Muscle of arm (tissue), 1 donor: ENCODE measurements at regions not wholly inside any gene's neighbourhood (a gene's known extent, or its start where the extent isn't known, plus 50 kb on each side); places are given as distances from the start of the nearest gene placed in this dataset.
"Not testable (repeated sequence)": the region's sequence is repeated elsewhere in the genome, so short reads cannot be mapped to it uniquely, and the experiment has no call there.

Experiments
- DNase-seq: peaks from one replicate; pipeline ENCODE4 v3.0.0-alpha.2; 2013

- no peak for DNase-seq
These were observed 184.3 kb downstream of the IGLL1 start for GRCh38 chr22:23395530-23396361.

DNA sequence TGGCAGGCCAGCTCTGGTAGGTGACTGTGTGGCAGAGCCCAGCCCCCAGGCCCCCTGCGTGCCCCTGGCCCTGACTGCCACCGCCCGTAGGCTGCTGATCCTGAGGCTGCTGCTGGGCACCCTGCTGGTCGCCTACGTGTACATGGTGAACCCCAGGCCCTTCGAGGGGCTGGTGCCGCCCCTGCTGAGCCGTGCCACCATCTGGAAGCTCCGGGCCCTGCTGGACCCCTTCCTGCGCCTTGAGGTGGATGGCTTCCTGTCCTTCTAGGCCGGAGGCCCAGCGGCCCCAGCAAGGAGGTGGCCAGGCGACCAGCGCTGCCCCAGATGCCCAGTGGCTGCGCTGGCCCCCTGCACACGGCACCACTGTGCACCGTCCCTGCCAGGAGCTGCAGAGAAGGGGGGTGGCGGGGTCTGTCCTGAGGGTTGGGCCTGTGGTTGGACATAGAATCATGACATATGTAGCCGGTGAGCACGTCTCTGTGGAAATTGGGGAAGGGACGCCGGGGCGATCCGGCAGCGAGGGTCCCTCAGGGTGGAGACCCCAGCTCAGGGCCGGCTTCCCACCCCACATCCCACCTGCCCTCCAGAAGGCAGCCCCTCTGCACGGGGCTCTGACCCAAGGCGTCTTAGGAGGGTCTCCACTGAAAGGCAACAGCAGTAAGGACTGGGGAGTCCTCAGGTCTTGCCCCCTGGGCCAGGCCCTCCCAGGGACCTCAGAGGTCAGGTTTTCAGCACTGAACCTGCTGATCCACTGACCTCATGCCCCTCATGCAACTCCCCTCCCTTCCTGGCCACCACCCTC, 185.4 kb downstream of the IGLL1 start:
- no peak for DNase-seq

DNA sequence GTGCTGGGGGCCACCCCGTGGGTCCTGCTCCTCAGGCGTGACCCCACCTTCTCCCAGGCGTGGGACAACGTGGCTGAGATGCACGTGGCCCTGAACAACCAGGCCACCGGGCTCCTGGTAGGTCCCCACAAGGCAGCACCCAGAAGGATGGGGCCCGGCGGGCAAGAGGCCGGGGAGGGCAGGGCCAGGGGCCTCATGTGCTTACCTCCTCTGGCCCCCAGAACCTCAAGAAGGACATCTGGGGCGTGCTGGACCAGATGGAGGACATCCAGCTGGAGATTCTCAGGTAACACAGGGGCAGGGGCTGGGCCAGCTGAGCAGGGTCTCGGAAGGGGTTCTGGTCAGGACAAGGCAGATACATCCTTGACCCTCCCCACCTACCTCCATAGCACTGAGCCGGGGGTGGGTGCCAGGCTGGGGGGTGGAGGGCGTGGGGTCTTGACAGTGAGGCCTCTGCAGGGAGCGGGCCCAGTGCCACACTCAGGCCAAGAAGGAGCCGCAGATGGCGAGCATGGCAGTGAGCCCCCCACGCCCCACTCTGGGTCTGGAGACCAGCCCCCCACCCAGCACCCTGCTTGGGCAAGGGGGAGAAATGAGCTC, 186.3 kb downstream of the IGLL1 start:
- DNase-seq: no peak

DNA sequence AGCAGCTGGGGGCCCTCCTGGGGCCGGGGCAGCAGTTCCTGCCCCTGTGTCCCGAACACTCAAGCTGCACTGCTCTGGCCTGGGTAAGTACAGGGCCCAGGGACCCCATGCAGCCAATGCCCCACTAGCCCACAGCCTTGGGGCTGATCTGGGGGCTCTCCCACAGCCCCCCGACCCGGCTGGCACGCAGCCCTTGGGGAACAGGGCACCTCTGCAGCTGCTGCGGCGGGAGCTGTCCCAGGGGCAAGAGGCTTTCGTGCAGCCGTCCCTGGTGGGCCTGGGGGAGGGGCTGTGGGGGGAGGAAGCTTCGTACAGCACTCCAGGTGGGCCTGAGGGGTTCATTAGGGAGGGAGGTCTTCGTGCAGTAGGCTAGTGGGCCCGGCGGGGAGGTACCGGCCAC, 186.9 kb downstream of the IGLL1 start:
- DNase-seq: not testable (repeated sequence)

GRCh38 chr22:23392420-23393121, 187.5 kb downstream of the IGLL1 start:
- no peak for DNase-seq

- no peak for DNase-seq
These were observed 189.1 kb downstream of the IGLL1 start for GRCh38 chr22:23391022-23391421.

DNA sequence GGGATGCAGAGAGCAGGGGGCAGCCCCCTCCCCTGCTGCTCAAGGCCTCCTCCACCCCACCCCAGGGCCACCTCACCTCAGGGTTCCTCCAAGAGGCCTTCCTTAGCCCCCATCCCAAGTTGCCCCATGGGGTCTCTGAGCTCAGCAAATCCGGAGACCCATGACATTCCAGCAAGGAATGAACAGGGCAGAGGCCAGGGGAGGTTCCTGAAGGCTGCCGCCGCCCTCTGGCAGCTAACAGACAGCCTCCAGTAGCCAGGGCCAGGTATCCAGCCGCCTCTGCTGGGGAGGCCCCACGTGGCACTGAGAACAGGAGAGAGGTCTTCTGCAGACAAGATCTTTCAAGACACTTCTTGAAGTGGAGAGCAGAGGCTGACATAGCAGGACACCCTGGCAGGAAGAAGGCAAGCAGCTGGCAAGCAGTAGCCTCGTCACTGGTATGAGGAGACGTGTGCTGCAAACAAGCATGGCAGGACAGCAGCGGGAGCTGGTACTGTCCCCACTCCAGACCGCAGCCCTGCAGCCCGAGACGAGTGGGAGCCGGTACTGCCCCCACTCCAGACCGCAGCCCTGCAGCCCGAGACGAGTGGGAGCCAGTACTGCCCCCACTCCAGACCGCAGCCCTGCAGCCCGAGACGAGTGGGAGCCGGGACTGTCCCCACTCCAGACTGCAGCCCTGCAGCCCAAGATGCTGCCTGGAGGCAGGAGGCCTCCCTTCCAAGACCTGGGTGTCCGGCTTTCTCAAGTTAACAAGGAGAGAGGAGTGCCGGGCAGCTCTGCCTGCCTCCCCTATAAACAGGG, 190.6 kb downstream of the IGLL1 start:
- DNase-seq: no peak

DNA sequence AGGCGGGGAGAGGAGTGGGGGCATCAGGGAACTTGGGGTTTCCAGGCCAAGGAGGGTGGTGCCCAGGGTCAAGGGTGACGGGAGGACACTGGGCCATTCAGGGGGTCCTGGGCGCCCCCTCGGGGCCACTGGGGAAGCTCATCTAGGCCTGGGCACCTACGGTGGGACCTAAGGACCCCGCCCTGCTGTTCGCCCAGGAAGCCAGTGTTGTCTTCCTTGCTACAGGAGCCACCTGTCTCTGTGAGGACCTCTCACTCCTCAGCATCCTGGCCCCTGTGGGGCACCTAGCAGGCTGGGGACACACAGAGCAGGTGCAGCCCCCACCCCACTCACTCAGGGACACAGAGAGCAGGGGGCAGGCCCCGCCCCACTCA, 191.6 kb downstream of the IGLL1 start:
- DNase-seq: no peak

- DNase-seq: no peak
These were observed 192.1 kb downstream of the IGLL1 start for GRCh38 chr22:23387827-23388516.

GRCh38 chr22:23386822-23387580, 193.1 kb downstream of the IGLL1 start:
- no peak for DNase-seq

DNA sequence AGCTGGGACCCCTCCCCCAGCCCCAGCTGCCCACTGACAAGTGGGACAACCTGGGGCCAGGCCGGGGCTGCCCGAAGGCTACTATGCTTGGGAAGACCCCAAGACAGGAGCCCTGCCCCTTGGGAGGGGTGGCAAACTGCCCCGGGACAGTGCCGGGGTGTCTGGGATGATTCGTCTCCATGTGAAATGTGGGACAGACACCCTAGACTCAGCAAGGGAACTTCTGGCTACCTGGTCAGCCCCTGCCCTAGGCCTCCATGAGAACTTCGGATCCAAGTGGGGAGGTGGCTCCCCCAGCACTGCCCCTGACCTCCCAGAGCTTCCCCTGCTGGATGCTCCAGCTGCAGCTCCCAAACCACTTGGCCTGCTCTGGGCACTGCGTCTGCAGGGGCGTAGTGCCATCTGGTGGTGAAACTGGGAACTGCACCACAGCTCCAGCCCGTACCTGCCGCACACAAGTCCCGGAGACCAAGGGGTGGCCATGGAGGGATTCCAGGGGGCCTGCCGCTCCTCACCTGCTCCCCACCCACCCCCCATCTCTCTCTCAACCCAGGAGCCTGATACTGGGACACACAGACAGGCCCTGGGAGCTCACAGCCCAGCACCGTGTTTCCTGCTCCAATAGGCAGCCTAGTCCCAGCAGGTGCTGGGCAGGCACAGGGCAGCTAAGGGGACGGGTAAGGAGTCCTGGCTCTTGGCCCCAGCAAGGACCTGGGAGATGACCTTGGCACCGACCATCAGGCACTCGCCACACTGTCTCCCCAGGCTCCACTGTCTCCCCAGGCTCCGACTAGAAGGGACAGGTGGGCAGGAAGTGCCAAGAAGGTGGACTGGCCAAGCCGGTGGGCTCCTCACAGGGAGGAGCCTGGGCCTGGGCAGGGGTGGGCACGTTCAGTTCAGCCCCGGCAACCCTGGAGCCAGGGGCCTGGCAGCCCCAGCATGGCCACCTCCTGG, 194.1 kb downstream of the IGLL1 start:
- peak; percentile 84 for DNase-seq

DNA sequence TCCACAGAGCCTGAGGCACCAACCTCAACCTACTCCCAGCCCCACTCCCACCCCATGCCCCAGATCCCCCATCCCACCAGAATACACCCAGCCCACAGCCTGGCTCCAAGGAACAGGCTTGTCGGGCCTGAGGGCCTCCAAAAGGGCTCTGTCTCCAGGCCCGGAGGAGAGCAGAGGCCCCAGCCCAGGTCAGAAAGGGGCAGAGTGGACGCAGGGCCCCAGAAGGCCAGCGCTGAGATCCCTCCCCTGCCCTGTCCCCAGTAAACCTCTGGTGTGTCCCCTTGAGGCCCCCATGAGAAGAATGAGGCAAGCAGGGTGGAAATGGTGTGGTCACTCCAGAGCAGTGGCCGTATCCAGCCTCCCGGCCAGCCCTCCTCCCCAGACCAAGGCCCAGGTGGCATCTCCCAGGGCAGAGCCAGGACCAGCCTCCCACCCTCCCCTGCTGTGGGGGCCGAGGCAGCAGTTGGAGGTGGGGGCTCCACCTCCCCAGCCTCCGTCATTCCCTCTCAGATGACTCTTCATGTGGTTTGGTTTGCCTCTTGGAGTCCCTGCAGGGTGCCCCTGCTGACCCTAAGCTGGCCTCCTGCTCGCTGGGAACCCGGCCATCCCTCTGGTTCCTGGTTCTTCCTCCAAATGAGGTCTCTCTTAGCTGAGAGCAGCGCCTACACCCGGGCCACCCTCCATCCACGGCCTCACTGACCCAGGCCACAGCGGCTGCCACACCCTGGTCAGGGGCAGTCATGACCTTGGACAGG, 195.0 kb downstream of the IGLL1 start:
- DNase-seq: no peak

DNA sequence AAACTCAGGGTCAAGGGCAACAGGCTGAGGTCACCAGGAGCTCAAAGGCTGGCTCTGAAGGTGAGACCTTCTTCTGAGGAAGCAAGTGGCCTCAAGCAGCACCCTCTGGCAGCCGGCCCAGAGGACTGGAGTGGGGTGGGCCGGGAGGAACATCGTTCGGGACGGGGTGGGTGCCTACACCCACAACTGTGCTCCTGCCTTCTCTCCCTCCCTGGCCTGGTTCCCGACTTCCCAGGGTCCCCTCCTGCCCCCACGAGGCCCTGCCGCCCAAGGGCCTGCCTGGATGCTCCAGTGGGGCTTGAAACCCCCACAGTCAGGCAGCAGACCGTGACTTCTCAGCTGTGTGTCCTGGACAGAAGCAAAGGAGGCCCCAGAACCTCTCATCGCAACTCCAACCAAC, 195.7 kb downstream of the IGLL1 start:
- no peak for DNase-seq

DNA sequence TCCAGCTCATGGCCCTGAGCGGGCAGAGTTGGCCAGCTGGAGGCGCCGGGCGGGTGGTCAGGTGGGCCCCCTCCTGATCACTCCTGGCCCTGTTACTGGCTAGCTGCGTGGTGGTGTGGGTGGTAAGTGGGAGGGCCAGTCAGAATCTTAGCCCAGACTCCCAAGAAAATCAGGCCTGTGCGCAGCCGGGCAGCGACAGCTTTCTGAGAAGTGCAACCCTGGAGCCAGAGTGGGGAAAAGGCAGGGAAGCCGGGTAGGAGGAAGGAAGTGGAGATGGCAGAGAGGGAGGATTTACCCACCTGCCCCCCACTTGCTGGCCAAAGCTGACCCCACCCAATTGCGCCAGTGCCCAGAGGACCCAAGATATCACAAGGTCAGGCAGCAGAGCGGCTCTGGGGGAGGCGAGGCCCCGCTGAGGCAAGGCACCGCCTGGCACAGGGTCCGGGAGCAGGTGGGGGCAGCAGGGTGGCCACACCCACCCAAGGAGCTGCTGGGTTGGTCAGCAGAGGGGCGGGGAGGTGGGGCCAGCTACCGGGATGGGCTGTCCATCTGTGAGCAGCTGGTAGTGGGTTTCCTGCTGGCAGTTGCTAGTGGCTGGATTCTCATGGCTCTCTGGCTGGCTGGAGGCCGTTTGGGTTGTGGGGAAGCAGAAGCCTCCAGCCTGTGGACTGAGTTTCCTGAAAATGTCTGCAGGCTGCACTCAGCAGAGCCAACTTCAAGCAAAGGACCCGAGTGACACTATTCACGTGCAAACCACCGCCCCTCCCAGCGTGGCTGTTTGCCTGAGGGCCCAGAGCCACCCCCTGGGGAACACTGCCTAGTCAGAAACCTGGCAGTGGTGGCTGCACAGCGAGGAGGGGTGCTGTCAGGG, 196.4 kb downstream of the IGLL1 start:
- DNase-seq: no peak

DNA sequence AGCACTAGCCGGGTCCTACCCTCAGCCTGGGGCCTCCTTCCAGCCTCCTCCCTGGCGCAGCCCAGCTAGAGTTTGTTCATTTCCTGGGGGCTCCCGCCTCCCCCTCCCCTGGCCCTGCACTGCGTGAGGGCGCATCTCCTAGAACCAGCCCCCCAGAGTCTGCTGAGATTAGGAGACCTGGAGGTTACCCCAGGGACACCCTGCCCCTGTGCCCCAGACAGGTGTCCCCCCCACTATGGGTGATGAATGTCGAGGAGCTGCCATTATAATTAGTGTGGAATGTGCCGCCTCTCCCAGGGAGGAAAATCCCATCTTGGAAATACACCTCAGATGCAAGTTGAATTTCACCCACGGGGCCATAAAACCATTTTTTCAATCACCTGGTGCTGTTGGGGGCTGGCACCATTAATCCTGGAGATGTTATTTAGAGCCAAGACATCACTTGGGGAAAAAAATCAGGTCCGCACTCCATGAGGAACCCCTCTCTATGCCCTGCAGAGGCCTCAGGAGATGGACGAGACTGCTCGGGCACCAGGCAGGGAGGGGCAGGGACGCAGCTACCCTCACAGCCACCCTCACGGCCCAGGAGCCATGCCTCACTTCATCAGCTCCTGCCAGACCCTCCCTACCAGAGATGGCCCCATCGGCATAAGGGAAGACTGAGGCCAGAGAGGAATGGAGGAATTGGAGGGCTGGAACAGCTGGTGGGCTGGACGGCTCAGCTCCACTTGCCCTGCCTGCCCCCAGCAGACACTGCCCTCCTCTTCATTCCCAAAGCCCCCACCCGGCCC, 197.5 kb downstream of the IGLL1 start:
- DNase-seq: no peak
